Stomach (tissue), 8 donors: ENCODE measurements at regions not wholly inside any gene's neighbourhood (a gene's known extent, or its start where the extent isn't known, plus 50 kb on each side); places are given as distances from the start of the nearest gene placed in this dataset.

ENCODE experiments used
- DNase-seq, 2 donors: peaks; one replicate each; pipeline versions ENCODE4 v3.0.0 to v3.0.0-alpha.2; 2013 to 2019
- H3K27ac ChIP-seq, 5 donors: fragments of 200-600 bp in 4 of 5; sonication (generic) in 4 of 5; one replicate each; pipeline ENCODE4 v1.5.1; 2013 to 2019; ENCODE audit warnings: mild to moderate bottlenecking in 1 of 5, moderate library complexity in 1 of 5
- H3K27me3 ChIP-seq, 3 donors: fragments of 200-600 bp; sonication (generic); one replicate each; pipeline ENCODE4 v1.5.1; 2017 to 2019; ENCODE audit warnings: mixed run types in 1 of 3
- H3K36me3 ChIP-seq, 4 donors: fragments of 200-600 bp; sonication (generic); 1 replicate in 3 of 4; 2 replicates in 1 of 4; pipeline ENCODE4 v1.5.1; 2016 to 2019
- H3K4me1 ChIP-seq, 4 donors: fragments of 200-600 bp; sonication (generic); one replicate each; pipeline ENCODE4 v1.5.1; 2016 to 2019
- H3K4me3 ChIP-seq, 4 donors: fragments of 200-600 bp; sonication (generic) in 3 of 4; one replicate each; pipeline ENCODE4 v1.5.1; 2016 to 2019; ENCODE audit warnings: mild to moderate bottlenecking in 1 of 4
- H3K9me3 ChIP-seq, 4 donors: fragments of 200-600 bp; sonication (generic); one replicate each; pipeline ENCODE4 v1.5.1; 2016 to 2019
- EP300 ChIP-seq: sonication (generic); formaldehyde crosslinking; IDR thresholded peaks from one replicate; pipeline ENCODE4 v1.6.1; 2017; ENCODE audit warnings: antibody characterized with exemption
- POLR2A ChIP-seq, 4 donors: fragments of 450-650 bp; IDR thresholded peaks; one replicate each; pipeline ENCODE4 v1.6.1; 2016; ENCODE audit warnings: antibody characterized with exemption in 4 of 4, control low read depth in 2 of 4, mild to moderate bottlenecking in 1 of 4, moderate library complexity in 1 of 4
- POLR2AphosphoS5 ChIP-seq, 3 donors: sonication (generic); formaldehyde crosslinking; IDR thresholded peaks; one replicate each; pipeline ENCODE4 v1.6.1; 2016; ENCODE audit warnings: antibody characterized with exemption in 3 of 3
- WGBS, 5 donors: extraction: QIAGEN DNeasy Blood & Tissue Kit in 3 of 5; methylation state at CpG; one replicate each; pipeline versions ENCODE4 v1.1.5 to v1.1.7; 2013 to 2018; 5-methylcytosine and 5-hydroxymethylcytosine counted together
- intact Hi-C: fragments of 100-400 bp; cut with DNase I; formaldehyde crosslinking; loops from one replicate; pipeline ENCODE4 v1.15.1; 2023; ENCODE audit warnings: low total_unique reads
- TF ChIP-seq, protein P1 (sequence below), 7 experiments: fragments of 450-650 bp in 4 of 7; fragments of 200-600 bp in 3 of 7; sonication (generic) in 3 of 7; IDR thresholded peaks; one replicate each; pipeline ENCODE4 v1.5.1; 2016 to 2019; ENCODE audit warnings: antibody characterized with exemption in 7 of 7, control low read depth in 2 of 7, mild to moderate bottlenecking in 1 of 7
- donor health status: healthy with polysubstance abuse.
- donor health status: Bipolar disorder and iron deficiency.
- donor health status: healthy.

DNA sequence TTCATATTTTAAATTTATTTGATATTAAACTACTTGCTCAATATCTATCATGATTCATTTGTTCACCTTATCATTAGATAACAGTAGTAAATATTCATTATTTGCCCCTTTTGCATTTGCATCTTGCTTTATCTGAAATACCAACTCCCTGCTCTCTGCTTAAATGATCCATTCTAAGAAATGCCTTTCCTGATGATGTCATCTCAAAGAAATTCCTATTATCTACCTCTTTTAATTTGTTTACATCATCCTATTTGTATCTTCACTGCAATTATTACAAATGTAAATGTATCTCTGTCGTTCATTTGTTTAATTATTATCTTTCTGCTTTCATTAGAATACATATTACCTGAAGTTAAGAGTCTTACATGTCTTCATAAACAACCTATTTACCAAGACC lies 549.9 kb downstream of the CBLN2 start:
- H3K36me3 ChIP-seq = no peaks in the 10 kb centered on the region
- H3K4me3 ChIP-seq = no peak overlapping the region
- TF ChIP-seq, protein P1, sequence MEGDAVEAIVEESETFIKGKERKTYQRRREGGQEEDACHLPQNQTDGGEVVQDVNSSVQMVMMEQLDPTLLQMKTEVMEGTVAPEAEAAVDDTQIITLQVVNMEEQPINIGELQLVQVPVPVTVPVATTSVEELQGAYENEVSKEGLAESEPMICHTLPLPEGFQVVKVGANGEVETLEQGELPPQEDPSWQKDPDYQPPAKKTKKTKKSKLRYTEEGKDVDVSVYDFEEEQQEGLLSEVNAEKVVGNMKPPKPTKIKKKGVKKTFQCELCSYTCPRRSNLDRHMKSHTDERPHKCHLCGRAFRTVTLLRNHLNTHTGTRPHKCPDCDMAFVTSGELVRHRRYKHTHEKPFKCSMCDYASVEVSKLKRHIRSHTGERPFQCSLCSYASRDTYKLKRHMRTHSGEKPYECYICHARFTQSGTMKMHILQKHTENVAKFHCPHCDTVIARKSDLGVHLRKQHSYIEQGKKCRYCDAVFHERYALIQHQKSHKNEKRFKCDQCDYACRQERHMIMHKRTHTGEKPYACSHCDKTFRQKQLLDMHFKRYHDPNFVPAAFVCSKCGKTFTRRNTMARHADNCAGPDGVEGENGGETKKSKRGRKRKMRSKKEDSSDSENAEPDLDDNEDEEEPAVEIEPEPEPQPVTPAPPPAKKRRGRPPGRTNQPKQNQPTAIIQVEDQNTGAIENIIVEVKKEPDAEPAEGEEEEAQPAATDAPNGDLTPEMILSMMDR (IDR thresholded peaks at IDR 0.05) = no peak
- TF ChIP-seq POLR2AphosphoS5 (IDR thresholded peaks at IDR 0.05) (no peak), POLR2A (IDR thresholded peaks at IDR 0.05) (no peak), EP300 (no peak)
- H3K27ac ChIP-seq = no peak overlapping the region
- no peaks in the 10 kb centered on the region for H3K27me3 ChIP-seq
- no peaks in the 10 kb centered on the region for H3K4me1 ChIP-seq
- no peaks in the 10 kb centered on the region for H3K9me3 ChIP-seq
- intact Hi-C loops = no loop called here
- DNase-seq = no peak
- WGBS, 5 donors = 62 to 70% (median 65%) methylated on average over 1 of the region's 1 CpG

DNA sequence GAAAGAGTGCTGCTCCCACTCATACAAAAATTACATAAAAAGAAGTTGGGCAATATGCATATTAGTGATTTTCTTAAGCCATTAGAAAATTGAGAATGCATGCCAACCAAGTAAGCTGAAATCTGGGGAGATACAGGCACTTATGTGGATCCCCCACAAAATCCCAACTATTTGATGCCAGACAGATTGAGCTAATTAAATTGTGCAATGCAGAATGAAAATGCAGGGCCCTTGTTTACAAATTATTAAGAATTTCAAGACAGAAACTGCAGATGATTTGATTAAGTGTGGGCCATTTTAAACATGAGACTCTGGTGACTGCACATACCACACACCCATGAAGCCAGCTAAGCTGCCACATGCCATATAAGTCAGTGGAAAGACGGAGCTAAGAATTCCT lies 554.5 kb downstream of the CBLN2 start:
- H3K4me3 ChIP-seq = no peak overlapping the region
- no peak for DNase-seq
- intact Hi-C loops = no loop called here
- H3K36me3 ChIP-seq = no peaks in the 10 kb centered on the region
- 45 to 67% (median 56%) methylated on average over 1 of the region's 1 CpG for WGBS, 5 donors
- no peaks in the 10 kb centered on the region for H3K4me1 ChIP-seq
- no peaks in the 10 kb centered on the region for H3K27me3 ChIP-seq
- H3K27ac ChIP-seq = no peak overlapping the region
- no peak for TF ChIP-seq POLR2A (IDR thresholded peaks at IDR 0.05)
- TF ChIP-seq, protein P1 (IDR thresholded peaks at IDR 0.05) = no peak
- no peak for TF ChIP-seq POLR2AphosphoS5 (IDR thresholded peaks at IDR 0.05)
- TF ChIP-seq EP300 = no peak
- H3K9me3 ChIP-seq = peaks cover 0 to 9% (median 4%) of the 10 kb centered on the region in 4 donors

DNA sequence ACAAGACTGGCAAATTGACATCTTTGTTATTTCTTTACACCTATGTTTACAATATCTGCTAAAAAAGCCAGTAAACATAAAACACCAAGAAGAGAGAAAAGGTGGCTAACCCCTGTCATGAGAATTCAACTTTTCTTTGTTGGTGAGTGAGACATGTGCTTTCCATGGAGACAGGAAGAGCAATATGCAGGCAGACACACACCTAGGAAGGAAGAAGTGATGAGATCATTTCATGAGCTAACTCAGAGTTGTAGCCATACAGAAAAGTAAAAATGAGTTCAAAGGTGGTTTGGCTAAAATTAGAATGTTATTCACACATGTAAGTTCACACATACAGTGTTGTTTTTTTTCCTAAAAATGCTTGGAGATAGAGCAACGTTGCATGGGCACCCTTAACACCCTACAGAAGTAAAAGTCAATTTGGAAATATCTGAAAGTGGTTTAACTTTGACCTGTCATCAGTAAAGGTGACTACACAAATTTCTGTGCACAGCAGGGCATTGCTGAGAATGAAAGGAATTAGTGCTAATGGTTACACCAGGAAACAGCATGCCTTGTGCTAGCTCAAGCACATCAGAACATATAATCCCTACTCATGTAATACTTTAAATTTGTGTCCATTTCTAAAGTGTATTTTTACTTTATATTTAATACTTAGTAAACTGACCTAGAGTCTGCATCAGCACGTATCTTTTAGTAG lies 557.6 kb downstream of the CBLN2 start:
- Histone ChIP-seq H3K9me3 (peaks cover 0 to 18% (median 6%) of the 10 kb centered on the region in 4 donors), H3K4me1 (no peaks in the 10 kb centered on the region), H3K27me3 (no peaks in the 10 kb centered on the region), H3K4me3 (no peak overlapping the region), H3K27ac (no peak overlapping the region), H3K36me3 (no peaks in the 10 kb centered on the region)
- no peak for DNase-seq
- 42 to 54% (median 51%) methylated on average over 2 of the region's 2 CpGs for WGBS, 5 donors
- TF ChIP-seq POLR2AphosphoS5 (IDR thresholded peaks at IDR 0.05) (no peak), EP300 (no peak)
- intact Hi-C loops = no loop called here

DNA sequence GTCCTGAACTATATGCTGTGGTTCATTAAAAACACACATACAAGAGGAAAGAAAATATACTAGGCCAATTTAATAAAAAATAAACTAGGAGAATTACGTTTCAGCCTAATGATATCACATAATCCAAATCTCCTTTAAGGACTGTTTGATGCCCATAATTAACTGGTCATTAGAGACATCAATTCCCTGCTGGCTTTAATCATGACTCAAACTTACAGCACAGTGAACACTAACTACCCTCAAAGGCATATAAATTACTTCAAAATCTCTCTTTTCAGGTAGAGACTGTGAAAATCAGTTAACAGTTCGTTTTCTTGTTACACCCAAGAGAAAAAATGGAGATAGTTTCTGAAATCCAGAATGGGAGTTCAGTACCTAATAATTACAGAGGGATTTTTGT lies 567.4 kb downstream of the CBLN2 start:
- Histone ChIP-seq H3K4me1 (no peaks in the 10 kb centered on the region), H3K9me3 (no peaks in the 10 kb centered on the region), H3K36me3 (no peaks in the 10 kb centered on the region), H3K27ac (no peak overlapping the region), H3K27me3 (no peaks in the 10 kb centered on the region), H3K4me3 (no peak overlapping the region)
- TF ChIP-seq, protein P1 (IDR thresholded peaks at IDR 0.05) = no peak
- TF ChIP-seq POLR2AphosphoS5 (IDR thresholded peaks at IDR 0.05) (no peak), EP300 (no peak), POLR2A (IDR thresholded peaks at IDR 0.05) (no peak)
- no peak for DNase-seq
- WGBS, 5 donors = 34 to 46% (median 39%) methylated on average over 2 of the region's 2 CpGs
- intact Hi-C loops = no loop called here

DNA sequence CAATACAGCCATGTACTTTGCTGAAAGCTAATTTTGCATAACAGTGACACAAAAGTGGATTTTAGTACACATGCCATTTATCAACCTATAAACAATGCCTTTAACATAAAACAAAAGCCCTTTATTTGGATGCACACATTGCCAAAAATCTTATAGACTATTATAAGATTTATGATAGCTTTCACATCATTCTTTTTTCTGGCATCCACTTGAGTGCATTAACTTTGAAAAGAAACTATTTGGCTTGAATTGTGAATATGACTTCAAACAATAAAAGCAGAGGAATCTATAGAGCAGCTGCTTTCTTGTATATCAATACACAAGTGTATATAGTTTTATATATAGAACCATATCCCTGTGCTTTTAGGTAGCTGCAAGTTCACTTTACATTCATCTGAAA lies 577.4 kb downstream of the CBLN2 start:
- intact Hi-C loops = no loop called here
- DNase-seq = no peak
- no peak for TF ChIP-seq POLR2AphosphoS5 (IDR thresholded peaks at IDR 0.05)
- TF ChIP-seq, protein P1 (IDR thresholded peaks at IDR 0.05) = no peak
- TF ChIP-seq POLR2A (IDR thresholded peaks at IDR 0.05) = no peak
- TF ChIP-seq EP300 = no peak
- Histone ChIP-seq H3K27me3 (no peaks in the 10 kb centered on the region), H3K4me3 (no peak overlapping the region), H3K4me1 (no peaks in the 10 kb centered on the region), H3K9me3 (peaks cover 0 to 30% (median 13%) of the 10 kb centered on the region in 4 donors), H3K36me3 (no peaks in the 10 kb centered on the region), H3K27ac (no peak overlapping the region)
